Psoas muscle (tissue), 7 donors: ENCODE measurements at regions not wholly inside any gene's neighbourhood (a gene's known extent, or its start where the extent isn't known, plus 50 kb on each side); places are given as distances from the start of the nearest gene placed in this dataset.

ENCODE experiments used
- ATAC-seq, 4 donors: fragments of 200-7000 bp; cut with Tn5 transposase; one replicate each; pipeline ENCODE4 v1.9.1; 2020; ENCODE audit warnings: moderate library complexity in 3 of 4, mild to moderate bottlenecking in 2 of 4
- DNase-seq, 2 donors: peaks; one replicate each; pipeline ENCODE4 v3.0.0-alpha.2; 2020
- H3K27ac ChIP-seq: fragments of 200-600 bp; one replicate; pipeline ENCODE4 v1.8.0; 2022
- H3K27me3 ChIP-seq, 3 donors: fragments of 200-600 bp in 1 of 3; one replicate each; pipeline versions ENCODE4 v1.6.1 to v1.8.0; 2013 to 2022; ENCODE audit warnings: low read length in 2 of 3, mild to moderate bottlenecking in 2 of 3, moderate library complexity in 1 of 3; ENCODE audit not compliant: insufficient read depth in 3 of 3
- H3K36me3 ChIP-seq, 2 donors: fragments of 200-600 bp in 1 of 2; one replicate each; pipeline versions ENCODE4 v1.6.1 to v1.8.0; 2013 to 2022; ENCODE audit warnings: low read depth in 1 of 2, mild to moderate bottlenecking in 1 of 2, moderate library complexity in 1 of 2; ENCODE audit not compliant: insufficient read depth in 1 of 2
- H3K4me1 ChIP-seq: fragments of 200-600 bp; one replicate; pipeline ENCODE4 v1.8.0; 2022
- H3K4me3 ChIP-seq: fragments of 200-600 bp; one replicate; pipeline ENCODE4 v1.8.0; 2022; ENCODE audit warnings: mild to moderate bottlenecking
- H3K9me3 ChIP-seq: fragments of 200-600 bp; one replicate; pipeline ENCODE4 v1.8.0; 2022
- CTCF ChIP-seq: fragments of 200-600 bp; IDR thresholded peaks from one replicate; pipeline ENCODE4 v1.8.0; 2022; ENCODE audit warnings: antibody characterized with exemption
- WGBS, 3 donors: extraction: QIAGEN DNeasy Blood & Tissue Kit; methylation state at CpG; one replicate each; pipeline versions ENCODE4 v1.1.6 to v1.1.7; 2013; 5-methylcytosine and 5-hydroxymethylcytosine counted together
- intact Hi-C, 2 donors: fragments of 100-400 bp; cut with DNase I; formaldehyde crosslinking; loops; one replicate each; pipeline versions ENCODE4 v1.11.0 to v1.14.2; 2022
- donor health status: healthy with polysubstance abuse.
- donor health status: DM: no; HTN: no; CAD: no; lungs with moderate emphysema.
- donor health status: Bipolar disorder and iron deficiency.
- donor health status: healthy.
- donor health status: DM: yes; HTN: yes; CAD: no.
- donor health status: DM: no; HTN: no; CAD: no.
- donor health status: DM: yes; HTN: yes; CAD: no.

GRCh38 chr5:167819406-167819805 lies 472.0 kb upstream of the WWC1 start:
- 76 to 82% (median 78%) methylated on average over 3 of the region's 3 CpGs for WGBS, 3 donors
- no peak for TF ChIP-seq CTCF
- no peak overlapping the region for H3K4me3 ChIP-seq
- H3K36me3 ChIP-seq, result no peaks in the 10 kb centered on the region
- intact Hi-C loops, result no loop called here
- H3K9me3 ChIP-seq, result no peaks in the 10 kb centered on the region
- H3K27me3 ChIP-seq, result no peaks in the 10 kb centered on the region
- no peak for DNase-seq
- H3K27ac ChIP-seq, result no peak overlapping the region
- no peaks in the 10 kb centered on the region for H3K4me1 ChIP-seq
- no peak for ATAC-seq

DNA sequence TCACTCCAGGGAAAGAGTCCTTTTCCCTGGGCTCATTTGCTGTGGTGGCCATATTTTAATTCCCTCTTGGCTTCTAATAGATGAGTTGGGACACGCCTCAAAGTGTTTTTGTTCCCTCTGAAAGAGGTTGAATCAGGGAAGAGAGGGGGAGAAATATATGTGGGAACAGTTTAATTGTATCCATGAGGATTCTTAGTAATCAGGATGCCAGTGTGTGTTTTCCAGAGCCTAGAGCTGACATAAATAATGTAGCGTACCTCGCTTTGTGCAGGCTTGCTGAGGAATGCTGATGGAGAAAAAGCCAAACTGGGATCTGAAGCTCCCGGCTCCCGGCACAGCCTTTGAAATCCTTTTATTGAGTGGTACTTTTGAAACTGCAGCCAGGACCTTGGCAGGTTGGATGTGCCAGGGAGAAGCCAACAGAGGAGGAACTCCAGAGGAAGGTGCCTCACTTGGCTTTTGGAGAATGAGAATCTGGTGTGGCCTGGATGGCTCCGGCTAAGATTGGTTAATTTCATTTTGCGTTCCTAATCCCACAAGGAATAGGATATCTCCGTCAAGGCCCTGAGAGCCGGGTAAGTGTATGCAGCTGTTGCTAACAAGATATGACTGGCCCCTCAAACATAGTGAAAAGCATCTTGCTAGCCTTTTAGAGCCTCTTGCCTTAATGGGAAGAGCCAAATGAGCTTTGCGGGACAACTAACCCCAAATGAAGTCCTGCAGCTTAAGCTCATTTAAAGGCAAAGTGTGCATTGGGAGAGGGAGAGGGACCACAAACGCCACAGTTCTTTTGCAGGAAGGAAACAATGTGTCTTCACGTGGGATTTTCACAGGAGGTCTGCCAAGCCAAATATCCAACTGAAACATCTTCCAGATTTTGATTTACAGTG lies 471.1 kb upstream of the WWC1 start:
- Histone ChIP-seq H3K36me3 (no peaks in the 10 kb centered on the region), H3K27me3 (no peaks in the 10 kb centered on the region), H3K9me3 (no peaks in the 10 kb centered on the region), H3K4me1 (no peaks in the 10 kb centered on the region), H3K27ac (no peak overlapping the region), H3K4me3 (no peak overlapping the region)
- intact Hi-C loops, result no loop called here
- DNase-seq (no peak), ATAC-seq (no peak)
- TF ChIP-seq CTCF, result no peak
- 35 to 44% (median 43%) methylated on average over 12 of the region's 12 CpGs for WGBS, 3 donors

DNA sequence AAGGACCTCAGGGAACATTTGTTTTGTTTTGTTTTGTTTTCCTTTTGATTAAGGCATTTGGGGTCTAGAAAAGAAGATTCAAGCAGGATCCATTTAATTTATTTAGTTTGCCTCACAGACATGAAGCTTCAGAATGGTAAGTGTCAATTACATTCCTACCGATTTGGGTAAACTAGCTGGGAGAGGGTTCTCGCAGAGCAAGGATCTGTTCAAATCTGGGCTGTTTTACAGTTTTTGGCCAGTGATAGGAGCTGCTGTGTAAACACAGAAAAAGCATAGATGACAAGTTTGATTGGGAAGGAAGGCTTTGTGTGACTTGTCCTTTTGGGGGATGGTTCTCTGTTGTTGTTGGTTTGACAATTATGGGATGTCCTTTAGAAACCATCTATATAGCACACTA lies 470.3 kb upstream of the WWC1 start:
- no peak overlapping the region for H3K4me3 ChIP-seq
- H3K27ac ChIP-seq, result no peak overlapping the region
- no peak for TF ChIP-seq CTCF
- WGBS, 3 donors, result 39 to 46% (median 45%) methylated on average over 2 of the region's 2 CpGs
- no peaks in the 10 kb centered on the region for H3K36me3 ChIP-seq
- ATAC-seq (no peak), DNase-seq (no peak)
- no peaks in the 10 kb centered on the region for H3K9me3 ChIP-seq
- intact Hi-C loops, result no loop called here
- H3K27me3 ChIP-seq, result no peaks in the 10 kb centered on the region
- H3K4me1 ChIP-seq, result no peaks in the 10 kb centered on the region

DNA sequence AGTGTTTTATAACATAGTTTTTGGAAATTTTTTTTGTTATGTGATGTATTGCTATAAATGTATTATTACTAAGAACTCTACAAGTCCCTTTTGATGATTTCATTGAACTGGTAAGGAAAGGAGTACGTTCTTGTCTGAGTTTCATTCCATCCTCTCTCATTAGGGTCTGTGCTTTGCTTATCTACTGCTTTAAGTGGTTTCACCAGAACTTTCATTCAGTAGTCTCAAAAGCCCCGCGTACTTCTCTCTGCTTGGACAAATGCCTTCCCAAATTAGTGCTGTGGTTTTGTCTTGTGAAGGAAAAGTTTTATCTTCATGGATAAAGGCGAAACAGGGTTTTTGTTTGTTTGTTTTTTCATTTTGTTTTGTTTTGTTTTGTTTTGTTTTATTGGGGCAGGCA lies 469.8 kb upstream of the WWC1 start:
- Histone ChIP-seq H3K27me3 (no peaks in the 10 kb centered on the region), H3K9me3 (no peaks in the 10 kb centered on the region), H3K4me3 (no peak overlapping the region), H3K4me1 (no peaks in the 10 kb centered on the region), H3K27ac (no peak overlapping the region), H3K36me3 (no peaks in the 10 kb centered on the region)
- ATAC-seq (no peak), DNase-seq (no peak)
- TF ChIP-seq CTCF, result no peak
- intact Hi-C loops, result no loop called here
- WGBS, 3 donors, result 78 to 85% (median 85%) methylated on average over 4 of the region's 4 CpGs

DNA sequence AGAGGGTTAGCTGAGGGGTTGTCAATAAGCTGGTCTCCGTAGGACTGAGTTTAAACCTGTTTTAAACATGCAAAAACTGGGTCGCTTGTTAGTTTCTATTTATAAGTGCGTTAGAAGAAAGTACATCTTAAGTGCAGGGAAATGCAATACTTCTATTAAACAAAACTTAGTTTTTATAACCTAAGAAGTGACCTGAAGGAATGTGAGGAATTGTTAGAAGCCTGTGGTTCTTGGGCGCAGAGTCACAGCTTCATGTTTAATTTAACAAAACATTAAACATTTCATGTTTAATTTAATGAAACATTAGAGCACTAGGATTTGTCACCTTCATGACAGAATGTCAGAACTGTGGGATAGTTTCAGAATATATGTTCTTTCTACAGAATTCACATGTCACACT lies 469.2 kb upstream of the WWC1 start:
- TF ChIP-seq CTCF, result no peak
- H3K4me3 ChIP-seq, result no peak overlapping the region
- WGBS, 3 donors, result 78 to 80% (median 79%) methylated on average over 4 of the region's 4 CpGs

More for the DNA sequence above, 469.2 kb upstream of the WWC1 start:
- Histone ChIP-seq H3K36me3 (no peaks in the 10 kb centered on the region), H3K4me1 (no peaks in the 10 kb centered on the region), H3K27ac (no peak overlapping the region), H3K27me3 (no peaks in the 10 kb centered on the region), H3K9me3 (no peaks in the 10 kb centered on the region)
- intact Hi-C loops, result no loop called here
- DNase-seq, result no peak
- no peak for ATAC-seq
